ENCODE measurements at regions not wholly inside any gene's neighbourhood (a gene's known extent, or its start where the extent isn't known, plus 50 kb on each side); places are given as distances from the start of the nearest gene placed in this dataset.
A peak's percentile ranks its signal among the peaks of the same experiment; 100 is the strongest.

DNA sequence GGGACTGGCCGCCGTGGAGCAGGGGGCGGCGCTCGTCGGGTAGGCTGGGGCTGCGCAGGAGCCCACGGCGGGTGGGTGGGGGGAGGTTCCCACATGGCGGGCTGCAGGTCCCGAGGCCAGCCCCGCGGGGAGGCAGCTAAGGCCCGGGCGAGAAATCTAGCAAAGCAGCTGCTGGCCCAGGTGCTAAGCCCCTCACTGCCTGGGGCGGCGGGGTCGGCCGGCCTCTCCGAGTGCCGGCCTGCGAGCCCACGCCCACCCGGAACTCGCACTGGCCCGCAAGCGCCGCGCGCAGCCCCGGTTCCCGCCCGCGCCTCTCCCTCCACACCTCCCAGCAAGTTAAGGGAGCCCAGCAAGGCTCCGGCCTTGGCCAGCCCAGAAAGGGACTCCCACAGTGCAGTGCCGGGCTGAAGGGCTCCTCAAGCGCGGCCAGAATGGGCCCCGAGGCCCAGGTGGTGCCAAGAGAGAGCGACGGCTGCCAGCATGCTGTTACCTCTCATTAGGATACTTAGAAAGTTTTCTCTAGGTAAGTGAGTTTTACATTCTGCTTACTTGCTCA, 1463.5 kb upstream of the MIR17HG start:
- FAIRE-seq (no peak), DNase-seq (peak in 3 of 6 donors; percentile 11 to 42 (median 11)), ATAC-seq (no peak)
- 70 to 82% methylated on average over 29 to 41 of the region's 41 CpGs for WGBS, 2 donors
- Histone ChIP-seq H3K9me3 (no peaks in the 10 kb centered on the region), H3K4me3 (no peak overlapping the region), H3K27ac (no peak overlapping the region), H3K36me3 (no peaks in the 10 kb centered on the region), H3K27me3 (no peaks in the 10 kb centered on the region), H3K4me1 (no peaks in the 10 kb centered on the region)
- intact Hi-C loops (cut with DNase I), result no loop called here
- no peak for TF ChIP-seq CTCF (IDR thresholded peaks at IDR 0.05)

- no peak for TF ChIP-seq CTCF (IDR thresholded peaks at IDR 0.05)
- no peaks in the 10 kb centered on the region for H3K9me3 ChIP-seq
- FAIRE-seq (no peak), DNase-seq (no peak), ATAC-seq (no peak)
- H3K4me1 ChIP-seq, result no peaks in the 10 kb centered on the region
- H3K27me3 ChIP-seq, result no peaks in the 10 kb centered on the region
- no peak overlapping the region for H3K27ac ChIP-seq
- no peaks in the 10 kb centered on the region for H3K36me3 ChIP-seq
- intact Hi-C loops (cut with DNase I), result no loop called here
- no peak overlapping the region for H3K4me3 ChIP-seq
Measured at GRCh38 chr13:89890806-89891205, 1456.7 kb upstream of the MIR17HG start.

DNA sequence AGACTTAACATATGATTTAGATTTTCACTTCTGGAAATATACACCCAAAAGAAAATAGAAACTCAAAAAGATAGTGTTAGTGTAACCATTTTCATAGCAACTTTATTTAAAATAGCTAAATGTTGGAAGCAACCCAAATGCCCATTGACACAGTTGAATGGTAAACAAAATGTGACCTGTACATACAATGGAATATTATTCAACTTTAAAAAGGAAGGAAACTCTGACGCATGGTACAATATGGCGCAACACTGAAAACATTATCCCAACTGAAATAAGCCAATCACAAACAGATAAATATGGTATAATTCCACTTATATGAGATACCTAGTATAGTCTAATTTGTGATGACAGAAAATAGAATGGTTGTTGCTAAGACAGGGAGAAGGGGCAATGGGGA, 1456.1 kb upstream of the MIR17HG start:
- H3K9me3 ChIP-seq, result no peaks in the 10 kb centered on the region
- FAIRE-seq, result no peak

DNA sequence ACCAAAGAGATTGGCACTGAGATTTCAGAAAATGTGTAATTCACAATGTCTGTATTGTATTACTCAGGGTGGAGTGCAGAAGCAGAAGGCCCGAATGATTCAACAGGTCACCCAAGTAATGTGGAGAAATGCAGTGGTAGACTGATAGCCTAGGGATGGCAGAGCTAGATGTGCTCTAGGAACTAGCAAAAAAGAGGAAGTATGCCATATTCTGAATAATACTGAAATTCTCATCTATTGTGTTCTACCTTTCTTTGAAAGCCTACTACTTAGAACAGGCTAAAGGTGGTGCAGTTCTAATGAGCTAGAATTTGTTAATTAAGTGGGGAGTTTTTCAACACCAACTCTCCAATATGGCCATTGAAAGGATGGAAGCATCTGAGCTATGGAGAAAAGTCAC, 1449.8 kb upstream of the MIR17HG start:
- H3K36me3 ChIP-seq, result no peaks in the 10 kb centered on the region
- TF ChIP-seq CTCF (IDR thresholded peaks at IDR 0.05), result no peak
- H3K27me3 ChIP-seq, result no peaks in the 10 kb centered on the region
- no peak overlapping the region for H3K4me3 ChIP-seq
- ATAC-seq, result no peak
- FAIRE-seq, result no peak
- 59 to 71% methylated on average over 1 of the region's 1 CpG for WGBS, 2 donors
- DNase-seq, result no peak
- no peaks in the 10 kb centered on the region for H3K4me1 ChIP-seq
- intact Hi-C loops (cut with DNase I), result no loop called here
- H3K27ac ChIP-seq, result no peak overlapping the region
- no peaks in the 10 kb centered on the region for H3K9me3 ChIP-seq

More for the DNA sequence above, 1456.1 kb upstream of the MIR17HG start:
- H3K36me3 ChIP-seq, result no peaks in the 10 kb centered on the region
- DNase-seq (no peak), ATAC-seq (no peak)
- no peak for TF ChIP-seq CTCF (IDR thresholded peaks at IDR 0.05)
- 47 to 66% methylated on average over 2 of the region's 2 CpGs for WGBS, 2 donors
- H3K27ac ChIP-seq, result no peak overlapping the region
- H3K4me3 ChIP-seq, result no peak overlapping the region
- H3K4me1 ChIP-seq, result no peaks in the 10 kb centered on the region
- no peaks in the 10 kb centered on the region for H3K27me3 ChIP-seq
- intact Hi-C loops (cut with DNase I), result no loop called here

DNA sequence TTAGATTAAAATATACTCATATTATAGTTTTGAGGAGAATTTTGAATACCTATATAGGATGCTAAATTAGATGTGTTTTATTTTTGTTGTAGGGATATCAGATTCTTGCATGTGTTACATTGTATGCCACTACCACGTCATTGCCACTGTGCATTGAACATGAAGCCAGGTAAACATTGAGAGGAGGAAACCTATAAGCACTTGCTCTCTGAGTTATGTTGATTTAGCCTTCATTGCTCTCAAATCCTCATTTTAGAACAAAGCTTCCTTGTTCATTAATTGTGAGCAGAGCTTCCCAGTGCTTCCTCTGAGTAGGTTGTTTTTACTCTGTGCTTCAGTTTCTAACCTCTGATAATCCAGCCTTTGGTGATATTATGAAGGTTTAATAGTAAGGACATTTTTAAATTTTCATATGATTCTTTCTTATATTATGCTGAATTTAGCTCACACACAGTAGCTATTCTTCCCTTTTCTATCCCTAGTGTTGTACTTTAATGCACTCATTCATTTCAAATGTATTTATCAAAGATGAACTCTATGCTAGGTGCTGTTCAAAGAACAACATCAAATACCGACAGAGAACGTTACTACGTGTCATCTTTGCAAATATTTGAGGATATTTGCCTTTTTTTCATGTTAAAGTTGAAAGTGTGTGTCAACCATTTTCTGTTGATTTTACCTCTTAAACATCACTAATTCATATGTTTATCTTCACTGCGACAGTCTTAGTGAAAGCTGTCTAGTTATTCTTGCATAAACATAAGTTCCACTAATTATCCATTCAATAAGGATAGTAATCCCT, 1448.0 kb upstream of the MIR17HG start:
- Histone ChIP-seq H3K27ac (no peak overlapping the region), H3K36me3 (no peaks in the 10 kb centered on the region), H3K4me3 (no peak overlapping the region), H3K4me1 (no peaks in the 10 kb centered on the region), H3K9me3 (no peaks in the 10 kb centered on the region), H3K27me3 (no peaks in the 10 kb centered on the region)
- WGBS, 2 donors, result 43 to 56% methylated on average over 5 of the region's 5 CpGs
- FAIRE-seq (no peak), ATAC-seq (no peak), DNase-seq (no peak)
- intact Hi-C loops (cut with DNase I), result no loop called here
- TF ChIP-seq CTCF (IDR thresholded peaks at IDR 0.05), result no peak
